ENCODE measurements at regions not wholly inside any gene's neighbourhood (a gene's known extent, or its start where the extent isn't known, plus 50 kb on each side); places are given as distances from the start of the nearest gene placed in this dataset.

DNA sequence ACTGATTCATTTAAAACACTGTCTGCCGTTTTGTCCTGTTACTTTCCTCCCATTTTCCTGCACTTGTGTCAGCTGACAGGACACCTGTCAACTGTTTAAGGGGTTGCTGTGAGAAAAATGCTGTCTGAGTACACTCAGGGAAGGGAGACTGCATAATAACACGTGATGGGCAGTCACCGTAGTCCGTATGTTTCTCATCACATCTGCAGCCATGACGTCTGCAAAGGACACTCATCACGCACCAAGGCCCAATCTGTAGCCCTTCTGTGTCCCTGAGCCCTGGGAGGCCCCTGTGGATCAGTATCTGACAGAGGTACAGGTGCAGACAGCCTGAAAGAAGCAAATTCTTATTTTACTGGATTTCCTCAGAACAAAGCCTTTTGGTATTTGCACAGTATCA is 396.3 kb downstream of the YTHDC2 start:
- TF ChIP-seq, protein P1, sequence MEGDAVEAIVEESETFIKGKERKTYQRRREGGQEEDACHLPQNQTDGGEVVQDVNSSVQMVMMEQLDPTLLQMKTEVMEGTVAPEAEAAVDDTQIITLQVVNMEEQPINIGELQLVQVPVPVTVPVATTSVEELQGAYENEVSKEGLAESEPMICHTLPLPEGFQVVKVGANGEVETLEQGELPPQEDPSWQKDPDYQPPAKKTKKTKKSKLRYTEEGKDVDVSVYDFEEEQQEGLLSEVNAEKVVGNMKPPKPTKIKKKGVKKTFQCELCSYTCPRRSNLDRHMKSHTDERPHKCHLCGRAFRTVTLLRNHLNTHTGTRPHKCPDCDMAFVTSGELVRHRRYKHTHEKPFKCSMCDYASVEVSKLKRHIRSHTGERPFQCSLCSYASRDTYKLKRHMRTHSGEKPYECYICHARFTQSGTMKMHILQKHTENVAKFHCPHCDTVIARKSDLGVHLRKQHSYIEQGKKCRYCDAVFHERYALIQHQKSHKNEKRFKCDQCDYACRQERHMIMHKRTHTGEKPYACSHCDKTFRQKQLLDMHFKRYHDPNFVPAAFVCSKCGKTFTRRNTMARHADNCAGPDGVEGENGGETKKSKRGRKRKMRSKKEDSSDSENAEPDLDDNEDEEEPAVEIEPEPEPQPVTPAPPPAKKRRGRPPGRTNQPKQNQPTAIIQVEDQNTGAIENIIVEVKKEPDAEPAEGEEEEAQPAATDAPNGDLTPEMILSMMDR (IDR thresholded peaks at IDR 0.05): no peak
- TF ChIP-seq POLR2A (IDR thresholded peaks at IDR 0.05): no peak

Data from ovary (tissue), 3 donors.